ENCODE measurements at regions not wholly inside any gene's neighbourhood (a gene's known extent, or its start where the extent isn't known, plus 50 kb on each side); places are given as distances from the start of the nearest gene placed in this dataset.

GRCh38 chr13:88450515-88450914 lies 779.3 kb downstream of the SLITRK5 start:
- DNase-seq = no peak
- Histone ChIP-seq H2BK15ac (ENCODE audit: low read depth, low read length) (no peak overlapping the region), H4K20me1 (ENCODE audit: insufficient read depth, low read length) (no peaks in the 10 kb centered on the region), H4K8ac (ENCODE audit: low read depth in 2 of 2, low read length in 2 of 2) (no peak overlapping the region), H4K91ac (ENCODE audit: insufficient read depth, low read depth, low read length) (no peak overlapping the region), H4K5ac (ENCODE audit: low read depth, low read length) (no peak overlapping the region), H3K9me1 (ENCODE audit: insufficient read depth, low read length) (no peaks in the 10 kb centered on the region), H3K4ac (ENCODE audit: low read depth, low read length) (no peak overlapping the region), H2AK5ac (ENCODE audit: low read depth, low read length) (no peak overlapping the region), H2BK20ac (ENCODE audit: low read depth, low read length) (no peak overlapping the region), H2AK9ac (replicated peaks; ENCODE audit: low read depth, low read length, poor library complexity) (no peak overlapping the region), H2BK5ac (ENCODE audit: low read depth, low read length, poor library complexity, severe bottlenecking) (no peak overlapping the region), H2BK120ac (ENCODE audit: low read depth, low read length) (no peak overlapping the region), H3K4me3 (ENCODE audit: insufficient read depth, low read depth, low read length) (no peak overlapping the region), H3K23ac (ENCODE audit: low read depth, low read length) (no peak overlapping the region), H3K4me2 (ENCODE audit: low read depth, low read length) (no peak overlapping the region), H3K9me3 (ENCODE audit: control insufficient read depth, insufficient read depth, low read length) (peaks cover 5% of the 10 kb centered on the region; the same call in 1 of the 2 replicates), H3K27me3 (ENCODE audit: control insufficient read depth, insufficient read depth, low read length) (no peaks in the 10 kb centered on the region), H3K14ac (replicated peaks; ENCODE audit: low read depth, low read length) (no peak overlapping the region), H3K36me3 (ENCODE audit: control insufficient read depth, insufficient read depth, low read length) (no peaks in the 10 kb centered on the region), H2AFZ (replicated peaks; ENCODE audit: low read length, poor library complexity) (no peak overlapping the region), H3K18ac (ENCODE audit: low read depth, low read length) (no peak overlapping the region), H3K4me1 (ENCODE audit: control insufficient read depth, insufficient read depth, low read length) (no peaks in the 10 kb centered on the region), H3K9ac (ENCODE audit: low read depth, low read length) (no peak overlapping the region), H3K27ac (ENCODE audit: insufficient read depth, low read length) (no peak overlapping the region), H3K79me1 (ENCODE audit: low read depth in 1 of 2, low read length in 2 of 2) (no peaks in the 10 kb centered on the region), H3K56ac (ENCODE audit: extremely low read depth, insufficient read depth, low read length) (no peak overlapping the region)
- no peak for ATAC-seq (ENCODE audit: low read depth)
- in situ Hi-C loops (cut with MboI; ENCODE audit: low sequenced_read_pairs) (no loop called here), intact Hi-C loops (cut with micrococcal nuclease) (no loop called here), dilution Hi-C loops (cut with HindIII; ENCODE audit: low sequenced_read_pairs, unreplicated experiment) (no loop called here)
- no TSS peak for BruUV-seq (replicated peaks)
- ChIA-PET POLR2A (ENCODE audit: unreplicated experiment) (no interaction called here), CTCF (no interaction called here)
- WGBS, 2 experiments (ENCODE audit: extremely low coverage in 2 of 2, insufficient read length in 1 of 2) = 63% methylated on average over 1 of the region's 2 CpGs; no CpG with 5 or more reads in 1 of the 2 experiments
- TF ChIP-seq RAD21 (IDR thresholded peaks at IDR 0.05; ENCODE audit: low read length) = no peak
- no peak for TF ChIP-seq FOS (IDR thresholded peaks at IDR 0.05; ENCODE audit: low read depth, low read length)
- no peak for TF ChIP-seq RCOR1 (IDR thresholded peaks at IDR 0.05; ENCODE audit: insufficient replicate concordance, low read length)

Data from IMR-90 (cell line).